Dedifferentiated amniotic fluid mesenchymal stem cell (primary cell): ENCODE measurements at regions not wholly inside any gene's neighbourhood (a gene's known extent, or its start where the extent isn't known, plus 50 kb on each side); places are given as distances from the start of the nearest gene placed in this dataset.

ENCODE experiments used
- DNase-seq: peaks from one replicate; pipeline ENCODE4 v3.0.0-alpha.2; 2016; ENCODE audit errors: extremely low spot score

DNA sequence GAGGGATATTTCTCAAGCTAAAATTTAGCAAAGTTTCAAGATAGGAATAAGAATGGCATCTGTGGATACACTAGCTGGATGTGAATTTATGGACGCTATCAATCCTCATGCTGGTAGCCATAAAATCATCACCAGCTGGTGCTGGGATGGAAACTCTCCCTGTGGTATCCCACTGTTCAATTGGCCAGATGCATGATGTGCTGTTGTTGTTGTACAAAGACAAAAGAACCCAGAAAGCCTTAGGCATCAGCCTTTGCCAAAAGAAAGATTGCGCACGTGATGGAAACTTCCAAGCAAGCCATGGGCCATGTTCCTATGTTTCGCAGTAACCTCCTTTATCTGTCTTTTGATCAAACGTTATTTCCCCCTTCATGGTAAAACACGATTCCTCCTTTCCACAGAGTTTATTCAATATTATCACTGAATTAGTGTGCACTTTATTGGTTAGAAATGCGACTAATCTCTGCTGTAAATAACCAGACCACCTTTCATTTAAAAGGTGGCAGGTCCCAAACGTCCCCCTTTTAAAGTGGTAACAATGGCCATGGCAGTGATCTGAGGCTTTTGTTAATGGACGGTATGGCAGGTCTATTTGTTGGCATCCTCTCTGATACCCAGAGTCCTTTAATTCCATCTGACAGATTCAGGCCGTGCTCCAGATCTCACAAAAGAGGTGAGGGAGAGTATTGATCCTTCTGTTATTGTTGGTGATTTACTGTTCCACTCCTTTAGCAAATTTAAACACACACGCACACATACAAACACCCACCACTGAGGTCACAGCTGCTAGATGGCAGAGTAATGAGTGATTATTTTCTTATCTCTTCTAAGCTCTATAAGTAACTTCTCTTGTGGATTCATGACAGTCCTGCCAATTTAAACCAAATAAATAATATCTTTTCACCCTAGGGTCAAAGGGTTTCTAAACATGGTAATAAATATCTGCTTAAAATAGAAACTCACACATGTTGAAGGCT lies 291.2 kb upstream of the KCNMB2 start:
- no peak for DNase-seq

DNA sequence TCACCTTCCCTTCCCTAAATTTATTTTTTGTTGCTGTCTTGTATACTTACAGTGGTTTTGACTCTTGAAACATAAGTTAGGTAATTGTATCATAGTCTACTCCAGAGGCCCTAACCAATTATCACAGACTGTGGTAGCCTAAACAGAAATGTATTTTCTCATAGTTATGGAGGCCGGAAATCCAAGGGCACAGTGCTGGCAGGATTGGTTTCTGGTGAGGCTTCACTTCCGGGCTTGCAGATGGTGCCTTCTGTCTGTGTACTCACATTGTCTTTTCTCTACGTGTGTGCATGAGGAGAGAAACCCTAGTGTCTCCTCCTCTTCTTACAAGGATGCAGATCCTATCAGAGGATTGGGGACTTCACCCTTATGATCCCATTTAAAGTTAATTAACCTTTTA lies 290.2 kb upstream of the KCNMB2 start:
- no peak for DNase-seq

DNA sequence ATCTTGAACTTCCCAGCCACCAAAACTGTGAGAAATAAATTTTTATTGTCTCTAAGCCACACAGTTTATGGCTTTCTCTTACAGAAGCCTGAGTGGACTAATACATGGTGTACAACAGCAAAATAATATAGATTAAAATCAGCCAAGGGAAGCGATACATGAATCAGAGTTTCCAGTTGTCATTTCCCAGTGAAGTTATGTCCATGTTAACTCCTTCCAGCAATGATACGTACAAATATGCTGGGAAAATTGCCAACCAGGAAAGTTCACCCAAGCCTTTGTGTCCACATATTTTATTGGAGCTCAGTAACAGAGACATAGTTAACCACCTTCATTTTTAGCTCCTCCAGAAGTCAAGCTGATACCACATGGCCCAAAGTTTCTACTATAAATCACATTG lies 280.9 kb upstream of the KCNMB2 start:
- DNase-seq: no peak

DNA sequence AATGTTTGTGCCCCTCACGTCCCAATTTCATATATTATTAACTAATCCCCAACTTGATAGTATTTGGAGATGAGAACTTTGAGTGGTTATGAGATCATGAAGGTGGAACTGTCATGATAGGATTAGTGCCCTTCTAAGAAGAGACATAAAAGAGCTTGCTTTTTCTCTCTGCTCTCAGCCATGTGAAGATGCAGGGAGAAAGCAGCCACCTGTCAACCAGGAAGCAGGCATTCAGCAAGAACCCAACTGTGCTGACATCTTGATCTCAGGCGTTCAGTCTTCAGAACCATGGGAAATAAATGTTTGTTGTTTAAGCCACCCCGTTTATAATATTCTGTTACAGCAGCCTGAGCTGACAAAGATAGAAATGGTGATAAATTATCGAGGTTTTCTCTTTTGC lies 278.7 kb upstream of the KCNMB2 start:
- DNase-seq: no peak

DNA sequence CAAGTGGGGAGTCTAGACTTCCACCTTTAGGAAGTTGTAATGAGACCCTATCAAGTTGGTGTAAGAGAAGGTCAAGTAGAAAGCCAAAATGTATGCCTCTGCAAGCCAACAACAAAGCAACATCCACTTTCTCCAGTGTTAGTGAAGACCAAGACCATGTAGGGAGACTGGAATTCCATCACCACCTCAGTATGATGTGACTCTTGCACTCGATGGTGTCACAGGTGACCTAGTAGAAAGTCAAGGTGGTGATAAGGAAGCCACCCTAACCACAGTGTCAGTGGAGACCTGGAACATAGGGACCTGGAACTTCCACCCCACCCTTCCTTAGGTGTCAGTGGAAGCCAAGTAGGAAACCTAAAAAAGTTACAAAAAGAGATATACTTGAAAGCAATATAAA lies 278.1 kb upstream of the KCNMB2 start:
- DNase-seq: no peak

DNA sequence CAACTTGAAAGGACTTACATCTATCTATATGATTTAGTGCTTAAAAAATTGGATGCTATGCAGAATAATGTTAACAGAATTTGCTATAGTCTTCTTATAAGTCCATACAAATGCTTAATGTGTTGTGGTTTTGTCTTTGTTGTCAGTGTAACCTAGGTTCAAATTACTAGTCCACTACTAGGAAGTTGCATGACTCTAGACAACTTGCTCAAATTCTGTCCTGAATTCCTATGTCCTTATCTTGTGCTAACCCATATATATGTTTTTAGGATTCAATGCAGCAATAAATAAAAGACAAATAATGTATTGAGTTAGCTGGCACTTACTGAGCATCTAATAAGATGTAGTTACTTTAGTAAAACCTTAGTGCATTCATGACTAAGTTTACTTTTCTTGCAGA lies 276.5 kb upstream of the KCNMB2 start:
- DNase-seq: no peak

DNA sequence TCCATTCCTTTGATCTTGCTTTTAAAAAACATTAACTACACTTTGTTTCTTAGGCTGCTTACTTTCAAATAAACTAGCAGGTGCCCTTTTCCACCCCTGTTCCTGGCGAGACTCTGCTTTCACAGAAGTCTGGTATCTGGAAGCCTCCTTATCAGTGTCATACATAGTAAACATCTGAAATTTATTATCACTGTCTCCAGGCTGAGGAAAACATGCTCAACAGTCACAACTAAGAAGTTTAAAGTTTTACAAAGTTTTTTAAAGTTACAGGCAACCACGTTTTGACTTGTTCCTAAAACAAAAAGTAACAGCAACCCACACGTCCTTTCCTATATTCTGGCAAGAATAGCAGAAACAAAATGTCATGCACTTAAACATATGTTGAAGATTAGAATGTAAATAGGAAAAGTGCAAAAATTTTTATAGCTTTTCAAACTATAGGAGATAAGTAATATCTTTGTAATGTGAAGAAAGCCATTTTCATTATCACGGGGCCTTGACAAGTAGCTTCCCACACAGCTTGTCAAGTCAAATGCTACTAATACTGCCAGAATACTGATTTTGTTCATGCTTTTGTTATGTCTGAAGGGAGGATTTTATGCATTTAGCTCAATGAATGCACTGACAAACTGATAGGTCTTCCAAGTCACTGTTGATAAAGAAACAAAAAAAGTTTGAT lies 275.2 kb upstream of the KCNMB2 start:
- DNase-seq: no peak

DNA sequence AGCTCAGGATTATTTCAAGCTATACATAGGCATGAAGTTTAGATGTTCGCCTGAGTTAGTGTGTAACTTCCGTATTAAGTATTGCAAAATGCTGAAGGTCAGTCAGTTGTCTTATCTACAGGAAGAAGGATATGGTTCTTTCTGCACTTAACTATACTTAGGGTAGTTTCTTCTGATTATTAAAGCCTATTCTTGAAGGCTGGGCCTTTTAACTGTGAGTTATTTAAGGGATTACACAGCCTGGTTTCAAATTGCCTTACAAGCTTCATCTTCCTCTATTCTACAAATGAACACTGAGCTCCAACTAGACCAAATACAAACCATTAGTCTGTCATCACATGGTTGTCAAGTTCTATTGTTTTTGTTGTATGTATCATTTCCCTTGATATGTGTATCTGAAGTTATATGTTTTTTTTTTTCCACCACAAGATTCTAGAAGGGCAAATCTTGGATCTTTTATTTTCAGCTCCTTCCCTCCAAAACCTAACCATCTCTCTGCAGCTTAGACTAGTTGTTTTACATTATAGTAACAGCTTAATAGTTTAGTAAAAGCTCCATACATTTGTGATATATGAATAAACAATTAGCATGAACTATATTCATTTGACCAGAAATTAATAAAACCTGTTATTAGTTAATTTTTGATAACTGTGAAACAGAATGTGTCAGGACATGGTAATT lies 272.9 kb upstream of the KCNMB2 start:
- DNase-seq: no peak

DNA sequence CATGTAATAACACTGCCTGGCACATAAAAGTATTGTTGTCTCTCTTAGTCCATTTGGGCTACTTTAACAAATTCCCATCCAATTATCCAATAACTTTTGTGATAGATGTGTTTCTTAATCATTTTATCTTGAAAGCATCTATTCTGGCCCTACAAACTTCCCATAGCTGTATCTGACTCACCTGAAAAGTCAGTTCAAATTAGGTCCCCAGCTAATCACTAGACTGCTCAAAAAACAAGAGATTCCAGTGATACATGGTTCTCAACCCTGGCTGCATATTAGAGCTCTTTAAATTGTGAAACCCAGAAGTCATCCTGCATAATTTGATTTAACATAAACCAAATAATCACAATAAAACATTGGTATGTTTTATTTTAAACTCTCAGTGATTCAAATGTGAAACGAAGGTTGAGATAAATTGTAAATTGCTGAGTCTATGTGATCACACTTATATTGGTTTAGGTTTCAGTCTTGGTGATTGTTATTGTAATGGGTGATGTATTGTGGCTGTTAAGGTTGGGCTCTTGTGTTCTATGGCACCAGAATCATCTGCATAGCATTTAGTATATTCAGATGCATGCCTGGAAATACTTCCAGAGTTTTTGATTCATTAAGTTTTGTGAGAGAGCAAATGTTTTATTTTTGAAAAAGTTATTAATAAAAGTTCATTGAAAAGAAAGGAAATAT lies 268.9 kb upstream of the KCNMB2 start:
- no peak for DNase-seq

DNA sequence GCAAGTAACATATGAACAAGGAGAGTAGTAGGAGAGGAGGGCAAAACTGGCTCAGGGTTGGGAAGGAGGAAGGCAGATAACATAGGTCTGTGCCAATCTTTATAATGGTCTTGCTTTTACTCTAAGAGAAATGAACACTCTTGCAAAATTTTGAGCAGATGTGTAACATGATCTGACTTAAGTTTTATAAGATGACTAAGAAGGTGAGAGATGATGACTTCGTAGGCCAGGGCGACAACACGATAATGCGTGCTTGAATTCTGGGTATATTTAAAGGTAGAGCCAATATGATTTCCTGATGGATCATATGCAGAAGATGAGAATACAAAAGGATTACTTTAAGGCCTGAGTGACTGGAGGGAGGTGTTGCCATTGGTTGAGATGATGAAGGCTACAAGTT lies 265.4 kb upstream of the KCNMB2 start:
- no peak for DNase-seq

DNA sequence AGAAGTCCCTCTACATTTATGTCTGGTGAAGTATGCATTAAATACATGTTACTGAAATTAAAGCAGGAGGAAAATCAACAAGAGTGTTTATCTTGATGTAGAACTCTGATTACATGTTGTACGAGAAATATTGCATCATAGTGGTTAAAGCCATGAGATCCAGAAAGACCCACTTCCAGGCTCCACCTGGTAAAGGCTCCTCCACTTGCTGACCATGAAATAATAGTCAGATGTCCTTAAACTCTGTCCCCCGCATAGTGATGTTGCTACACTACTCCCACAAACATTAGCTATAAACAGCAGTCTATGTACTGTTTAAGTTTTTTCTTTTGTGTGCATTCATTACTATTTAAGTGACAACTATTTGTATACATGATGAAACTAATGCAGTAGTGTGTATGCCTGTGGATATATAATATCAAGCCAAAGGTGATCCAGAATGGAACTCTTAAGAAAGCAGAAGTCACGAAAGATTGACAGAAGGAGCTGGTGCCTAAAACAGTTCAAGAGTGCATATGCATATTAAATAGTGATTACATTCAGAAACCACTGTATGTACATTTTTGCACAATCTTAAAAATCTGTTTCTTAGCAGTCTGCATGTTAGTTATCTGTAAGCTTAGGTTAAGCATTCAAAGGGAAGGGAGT lies 264.4 kb upstream of the KCNMB2 start:
- DNase-seq: no peak

DNA sequence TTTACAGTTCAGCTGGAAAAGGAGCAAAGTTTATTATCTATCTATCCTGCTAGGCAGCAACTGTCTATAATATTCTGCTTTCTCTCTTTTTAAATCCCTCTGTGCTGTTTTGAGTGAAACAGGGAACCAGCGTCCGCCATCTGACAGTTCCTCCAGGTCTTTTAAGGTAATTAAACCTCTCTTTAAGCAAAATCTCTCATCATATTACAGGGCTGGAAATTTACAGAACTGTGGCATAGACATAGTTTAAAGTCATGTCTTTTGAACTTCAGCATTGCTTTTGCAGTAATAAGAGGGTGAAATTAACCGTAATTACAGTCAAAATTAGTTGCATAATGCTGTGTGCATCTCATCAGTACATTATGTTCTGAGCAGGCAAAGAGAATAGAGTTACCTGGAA lies 263.4 kb upstream of the KCNMB2 start:
- no peak for DNase-seq

DNA sequence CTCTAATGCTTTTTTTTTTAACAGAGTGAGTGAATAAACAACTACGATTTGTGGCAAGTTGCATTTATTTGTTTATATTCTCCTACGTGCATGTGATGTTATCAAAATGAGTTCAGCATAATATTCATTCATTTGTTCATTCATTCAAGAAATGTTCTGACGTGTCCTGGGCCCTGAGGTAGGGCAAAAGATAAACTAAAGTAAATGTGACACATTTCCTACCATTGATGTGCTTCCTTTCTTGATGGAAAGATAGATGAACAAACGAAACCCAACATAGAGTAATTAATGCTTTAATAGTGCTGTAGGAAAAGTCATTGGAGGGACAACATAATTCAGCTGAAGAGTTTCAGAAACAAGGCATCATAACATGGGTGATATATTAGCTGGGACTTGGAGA lies 261.5 kb upstream of the KCNMB2 start:
- no peak for DNase-seq

DNA sequence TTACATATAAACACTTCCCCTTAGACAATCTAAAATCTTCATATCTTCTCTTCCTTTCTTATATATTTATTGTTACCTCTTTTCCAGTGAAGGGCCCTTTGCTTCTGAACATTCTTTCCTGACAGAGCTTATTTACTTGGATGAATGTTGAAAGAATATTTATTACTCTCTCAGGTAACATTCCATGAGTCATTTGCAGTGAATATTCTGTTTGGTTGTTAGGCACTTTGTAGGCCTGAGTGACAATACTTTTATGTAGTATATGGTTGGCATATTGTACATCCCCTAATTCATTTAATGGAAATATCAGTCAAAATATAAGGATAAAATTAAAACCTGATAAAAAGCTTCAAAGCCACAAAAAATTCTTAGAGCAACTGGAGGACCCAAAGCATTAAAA lies 260.9 kb upstream of the KCNMB2 start:
- DNase-seq: no peak

DNA sequence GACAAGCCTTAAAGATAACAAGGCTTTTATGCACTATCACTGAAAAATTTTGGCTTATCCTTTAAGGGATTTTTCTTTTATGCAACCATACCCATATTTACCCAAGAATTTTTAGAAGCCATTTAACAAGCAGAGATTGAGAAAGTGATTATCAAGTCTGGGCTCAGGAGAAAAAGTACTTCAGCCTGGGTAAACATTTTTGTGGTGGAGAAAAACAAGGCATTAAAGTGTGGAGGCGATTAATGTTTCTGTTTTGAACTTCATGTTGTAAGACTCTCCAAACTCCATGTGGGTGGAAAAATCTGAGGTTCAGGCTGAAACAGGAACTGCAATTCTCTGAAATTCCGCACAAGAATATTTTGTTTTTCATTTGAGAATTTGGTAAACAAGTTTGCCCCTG lies 260.4 kb upstream of the KCNMB2 start:
- no peak for DNase-seq

DNA sequence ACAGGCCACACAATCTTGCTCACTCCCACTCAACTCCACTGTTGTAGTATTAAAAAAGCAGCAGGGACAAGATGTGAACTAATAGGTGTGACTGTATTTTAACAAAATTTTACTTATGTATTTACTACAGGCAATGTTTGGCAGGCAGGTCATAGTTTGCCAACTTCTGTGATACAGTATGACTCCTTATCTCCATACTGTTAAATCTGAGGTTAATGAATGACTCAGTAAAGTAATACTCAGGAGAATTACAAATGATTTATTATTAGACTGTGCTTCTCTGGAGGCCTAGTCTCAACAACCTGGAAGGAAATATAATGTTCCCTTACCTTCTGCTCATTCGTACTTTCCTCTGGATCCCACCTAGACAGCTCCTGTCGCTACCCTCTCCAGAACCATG lies 258.6 kb upstream of the KCNMB2 start:
- no peak for DNase-seq

DNA sequence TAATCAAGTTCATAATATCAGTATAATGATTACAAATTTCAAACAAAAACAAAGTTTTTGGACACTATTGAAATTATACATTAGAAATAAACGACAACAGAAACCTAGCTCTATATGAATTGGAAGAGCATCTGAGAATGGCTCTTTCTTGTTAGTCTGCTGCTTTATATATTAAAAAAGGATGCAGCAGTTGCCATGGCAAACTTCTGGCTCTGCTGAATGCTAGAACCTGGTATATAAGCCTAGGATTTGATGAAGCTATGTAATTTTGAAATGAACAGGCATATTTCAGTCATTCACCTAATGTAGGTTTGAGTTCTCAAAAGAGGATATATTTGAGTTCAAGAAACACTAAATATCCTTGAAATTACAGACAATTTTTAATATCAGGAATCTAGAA lies 252.7 kb upstream of the KCNMB2 start:
- no peak for DNase-seq

DNA sequence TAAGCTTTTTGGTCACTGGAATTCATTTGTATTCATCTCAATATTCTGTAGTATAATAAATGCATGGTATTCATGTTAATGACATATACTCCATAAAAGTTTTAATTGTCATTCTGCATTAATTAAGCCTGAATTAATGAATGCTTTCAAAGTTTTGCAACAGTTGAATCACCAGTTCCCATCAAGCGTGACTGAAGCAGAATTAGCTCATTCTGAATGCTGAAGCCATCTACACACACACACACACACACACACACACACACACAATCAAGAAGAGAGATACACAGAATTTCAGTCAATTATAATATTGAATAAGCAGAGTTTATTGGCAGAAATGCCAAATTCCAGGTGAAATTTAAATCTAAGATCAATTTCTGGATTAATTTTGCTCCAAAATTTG lies 252.1 kb upstream of the KCNMB2 start:
- DNase-seq: no peak

DNA sequence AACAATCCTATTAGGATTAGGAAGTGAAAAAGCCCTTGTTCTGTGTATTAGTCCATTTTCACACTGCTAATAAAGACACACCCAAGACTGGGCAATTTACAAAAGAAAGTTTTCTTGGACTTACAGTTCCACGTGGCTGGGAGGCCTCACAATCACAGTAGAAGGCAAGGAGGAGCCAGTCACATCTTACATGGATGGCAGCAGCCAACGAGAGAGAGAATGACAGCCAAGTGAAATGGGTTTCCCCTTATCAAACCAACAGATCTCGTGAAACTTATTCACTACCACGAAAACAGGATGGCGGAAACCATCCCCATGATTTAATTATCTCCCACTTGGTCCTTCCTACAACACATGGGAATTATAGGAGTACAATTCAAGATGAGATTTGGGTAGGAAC lies 248.2 kb upstream of the KCNMB2 start:
- DNase-seq: no peak

DNA sequence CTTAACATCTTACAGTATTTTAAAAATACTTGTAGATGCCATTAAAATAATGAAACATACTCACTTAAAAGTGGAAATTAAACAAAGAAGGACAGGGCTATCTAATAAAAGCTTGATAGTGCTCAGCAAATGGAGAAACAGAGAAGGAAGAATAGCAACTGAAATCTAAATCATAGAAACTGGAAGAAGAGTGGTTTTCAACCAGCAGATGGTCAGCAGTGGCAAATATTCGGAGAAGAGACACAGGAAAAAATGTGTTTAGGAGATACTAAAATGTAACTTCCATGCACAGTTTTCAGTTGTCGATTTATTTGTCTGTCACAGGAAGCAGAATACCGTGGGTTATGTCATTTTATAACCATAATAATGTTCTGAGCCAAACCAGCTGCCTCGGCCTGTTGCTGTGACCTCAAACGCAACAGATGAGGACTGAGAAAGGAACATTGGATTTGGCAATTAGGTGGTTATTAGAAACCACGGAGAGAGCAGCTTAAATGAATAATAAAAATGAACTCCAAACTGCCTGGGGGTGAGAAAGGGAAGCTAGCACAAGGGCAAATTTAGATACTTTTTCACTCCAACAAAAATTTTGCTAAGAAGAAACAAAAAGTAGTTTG lies 246.6 kb upstream of the KCNMB2 start:
- no peak for DNase-seq
